ENCODE measurements at regions not wholly inside any gene's neighbourhood (a gene's known extent, or its start where the extent isn't known, plus 50 kb on each side); places are given as distances from the start of the nearest gene placed in this dataset.

GRCh38 chr7:46859963-46860475, 721.9 kb downstream of the TNS3 start:
- DNase-seq: no peak

- DNase-seq: no peak
Measured at GRCh38 chr7:46855851-46856250, 726.1 kb downstream of the TNS3 start.

GRCh38 chr7:46854958-46855473, 726.9 kb downstream of the TNS3 start:
- DNase-seq: no peak

- DNase-seq: no peak
Measured at GRCh38 chr7:46853451-46853850, 728.5 kb downstream of the TNS3 start.

- DNase-seq: no peak
Measured at GRCh38 chr7:46852795-46853194, 729.1 kb downstream of the TNS3 start.

GRCh38 chr7:46850563-46851330, 731.2 kb downstream of the TNS3 start:
- no peak for DNase-seq

- DNase-seq: no peak
Measured at GRCh38 chr7:46848944-46849343, 733.0 kb downstream of the TNS3 start.

- no peak for DNase-seq
Measured at GRCh38 chr7:46848311-46848710, 733.6 kb downstream of the TNS3 start.

- DNase-seq: no peak
Measured at GRCh38 chr7:46847126-46847525, 734.8 kb downstream of the TNS3 start.

- DNase-seq: no peak
Measured at GRCh38 chr7:46844486-46844885, 737.4 kb downstream of the TNS3 start.

- DNase-seq: no peak
Measured at GRCh38 chr7:46841248-46841647, 740.7 kb downstream of the TNS3 start.

GRCh38 chr7:46839651-46840050, 742.3 kb downstream of the TNS3 start:
- DNase-seq: no peak

GRCh38 chr7:46838463-46838862, 743.4 kb downstream of the TNS3 start:
- no peak for DNase-seq

GRCh38 chr7:46835556-46835955, 746.4 kb downstream of the TNS3 start:
- no peak for DNase-seq

GRCh38 chr7:46834921-46835320, 747.0 kb downstream of the TNS3 start:
- DNase-seq: no peak

- no peak for DNase-seq
Measured at GRCh38 chr7:46833197-46833596, 748.7 kb downstream of the TNS3 start.

- no peak for DNase-seq
Measured at GRCh38 chr7:46832136-46832535, 749.8 kb downstream of the TNS3 start.

GRCh38 chr7:46819819-46820218, 762.1 kb downstream of the TNS3 start:
- DNase-seq: no peak

GRCh38 chr7:46814516-46815250, 767.2 kb downstream of the TNS3 start:
- DNase-seq: no peak

GRCh38 chr7:46812101-46812675, 769.7 kb downstream of the TNS3 start:
- DNase-seq: no peak

- DNase-seq: no peak
Measured at GRCh38 chr7:46811529-46811928, 770.4 kb downstream of the TNS3 start.

GRCh38 chr7:46810986-46811385, 770.9 kb downstream of the TNS3 start:
- no peak for DNase-seq

- no peak for DNase-seq
Measured at GRCh38 chr7:46809886-46810285, 772.0 kb downstream of the TNS3 start.

- no peak for DNase-seq
Measured at GRCh38 chr7:46806856-46807255, 775.1 kb downstream of the TNS3 start.

Data from NCI-H1105 treated with DMSO at 0.1 percent for 48 hours (cell line).